H1 (cell line): ENCODE measurements at regions not wholly inside any gene's neighbourhood (a gene's known extent, or its start where the extent isn't known, plus 50 kb on each side); places are given as distances from the start of the nearest gene placed in this dataset.

ENCODE experiments used
- CTCF ChIA-PET: fragments of 300-600 bp; sonication (Branson Sonifier 250); formaldehyde crosslinking; loops from one replicate; lab custom pipeline; 2021; ENCODE audit not compliant: partially characterized antibody; lab: Charles Lee
- POLR2A ChIA-PET: fragments of 300-600 bp; sonication (Branson Sonifier 250); formaldehyde crosslinking; loops from one replicate; lab custom pipeline; 2021; ENCODE audit warnings: inconsistent platforms; ENCODE audit not compliant: partially characterized antibody; lab: Charles Lee
- DNase-seq, 2 experiments: peaks; one replicate each; pipeline versions ENCODE4 v3.0.0 to v3.0.0-alpha.2; 2010 to 2022; ENCODE audit warnings: low spot score in 2 of 2, low read depth in 1 of 2, mixed read lengths in 1 of 2
- FAIRE-seq: peaks from 2 replicates; lab custom pipeline; 2011; peaks lifted over from hg19 to GRCh38; lab: Jason Lieb, UNC
- H2AFZ ChIP-seq: 2 replicates; pipeline ENCODE4 v1.8.1; 2012; ENCODE audit warnings: low read length, inconsistent platforms
- H2AK5ac ChIP-seq: 2 replicates; pipeline ENCODE4 v1.6.1; 2013; ENCODE audit warnings: low read depth, low read length
- H2BK120ac ChIP-seq: replicated peaks from 2 replicates; pipeline ENCODE3; 2013; ENCODE audit warnings: low read depth, low read length, inconsistent platforms
- H2BK12ac ChIP-seq: 2 replicates; pipeline ENCODE4 v1.6.1; 2013; ENCODE audit warnings: low read depth, low read length
- H2BK15ac ChIP-seq: 2 replicates; pipeline ENCODE4 v1.6.1; 2013; ENCODE audit warnings: low read length
- H2BK20ac ChIP-seq: 2 replicates; pipeline ENCODE4 v1.6.1; 2013; ENCODE audit warnings: low read length
- H2BK5ac ChIP-seq: 2 replicates; pipeline ENCODE4 v1.6.1; 2013; ENCODE audit warnings: low read depth, low read length
- H3K14ac ChIP-seq: 2 replicates; pipeline ENCODE4 v1.6.1; 2013; ENCODE audit warnings: inconsistent platforms; ENCODE audit not compliant: insufficient read length
- H3K18ac ChIP-seq: 2 replicates; pipeline ENCODE4 v1.6.1; 2013; ENCODE audit warnings: low read length; ENCODE audit errors: extremely low read depth
- H3K23ac ChIP-seq: 2 replicates; pipeline ENCODE4 v1.6.1; 2013; ENCODE audit warnings: inconsistent platforms; ENCODE audit not compliant: insufficient read length
- H3K23me2 ChIP-seq: 2 replicates; pipeline ENCODE4 v1.6.1; 2013; ENCODE audit warnings: low read depth, low read length
- H3K27ac ChIP-seq: 2 replicates; pipeline ENCODE4 v1.6.1; 2011; ENCODE audit warnings: low read depth, low read length, inconsistent platforms
- H3K27me3 ChIP-seq, 4 experiments: replicated peaks in 1 of 4; 1 replicate in 1 of 4; 2 replicates in 3 of 4; pipeline versions ENCODE4 v1.6.1 to v1.8.1; 2011 to 2013; ENCODE audit warnings: low read length in 3 of 4, mild to moderate bottlenecking in 3 of 4, inconsistent platforms in 2 of 4, mixed read lengths in 2 of 4, moderate library complexity in 1 of 4; ENCODE audit not compliant: control insufficient read depth in 3 of 4, insufficient read depth in 3 of 4; ENCODE audit errors: extremely low read depth in 1 of 4
- H3K36me3 ChIP-seq, 4 experiments: 2 replicates each; pipeline versions ENCODE4 v1.6.1 to v1.8.1; 2011 to 2013; ENCODE audit warnings: mild to moderate bottlenecking in 4 of 4, low read length in 3 of 4, moderate library complexity in 2 of 4, control low read depth in 1 of 4, inconsistent platforms in 1 of 4; ENCODE audit not compliant: insufficient read depth in 4 of 4, control insufficient read depth in 2 of 4
- H3K4ac ChIP-seq: replicated peaks from 2 replicates; pipeline ENCODE3; 2013; ENCODE audit warnings: low read length, low read depth, mixed read lengths, inconsistent platforms; ENCODE audit not compliant: insufficient read length
- H3K4me1 ChIP-seq, 4 experiments: replicated peaks in 1 of 4; 1 replicate in 1 of 4; 2 replicates in 3 of 4; pipeline versions ENCODE4 v1.6.1 to v1.8.1; 2011 to 2013; ENCODE audit warnings: low read length in 3 of 4, inconsistent platforms in 2 of 4, mixed read lengths in 1 of 4; ENCODE audit not compliant: insufficient read depth in 4 of 4, control insufficient read depth in 3 of 4
- H3K4me2 ChIP-seq, 2 experiments: 2 replicates each; pipeline versions ENCODE4 v1.6.1 to v1.8.1; 2011 to 2013; ENCODE audit warnings: low read depth in 2 of 2, low read length in 2 of 2, control low read depth in 1 of 2, inconsistent platforms in 1 of 2, mild to moderate bottlenecking in 1 of 2; ENCODE audit not compliant: insufficient read depth in 1 of 2
- H3K4me3 ChIP-seq, 4 experiments: fragments of 200-600, 300-600 bp in 1 of 4; sonication (generic), shearing (Covaris generic), sonication (Bioruptor Twin) in 1 of 4; 2 replicates each; pipeline versions ENCODE4 v1.5.1 to v1.8.1; 2011 to 2016; ENCODE audit warnings: low read length in 4 of 4, low read depth in 3 of 4, control low read depth in 2 of 4, inconsistent platforms in 2 of 4, mild to moderate bottlenecking in 2 of 4, mixed read lengths in 1 of 4, moderate library complexity in 1 of 4; ENCODE audit not compliant: insufficient read depth in 2 of 4; ENCODE audit errors: extremely low read depth in 1 of 4
- H3K56ac ChIP-seq: replicated peaks from 2 replicates; pipeline ENCODE3; 2013; ENCODE audit warnings: low read depth, mild to moderate bottlenecking, mixed read lengths, low read length, inconsistent platforms; ENCODE audit not compliant: insufficient read length
- H3K79me1 ChIP-seq: 2 replicates; pipeline ENCODE4 v1.6.1; 2013; ENCODE audit warnings: low read depth, low read length, control low read depth
- H3K79me2 ChIP-seq, 2 experiments: 2 replicates each; pipeline versions ENCODE4 v1.6.1 to v1.8.1; 2012 to 2013; ENCODE audit warnings: low read length in 2 of 2, mild to moderate bottlenecking in 2 of 2, inconsistent platforms in 1 of 2; ENCODE audit not compliant: insufficient read depth in 2 of 2, control insufficient read depth in 1 of 2
- H3K9ac ChIP-seq, 4 experiments: replicated peaks in 1 of 4; 1 replicate in 1 of 4; 2 replicates in 3 of 4; pipeline versions ENCODE4 v1.6.1 to v1.8.1; 2011 to 2013; ENCODE audit warnings: low read depth in 3 of 4, low read length in 3 of 4, control low read depth in 2 of 4, mild to moderate bottlenecking in 2 of 4, moderate library complexity in 2 of 4, inconsistent platforms in 1 of 4; ENCODE audit errors: extremely low read depth in 1 of 4
- H3K9me3 ChIP-seq, 2 experiments: 2 replicates each; pipeline versions ENCODE4 v1.6.1 to v1.8.1; 2012 to 2013; ENCODE audit warnings: mild to moderate bottlenecking in 2 of 2, moderate library complexity in 2 of 2, control low read depth in 1 of 2, inconsistent platforms in 1 of 2, low read depth in 1 of 2, low read length in 1 of 2, mixed read lengths in 1 of 2; ENCODE audit not compliant: insufficient read depth in 2 of 2
- H4K20me1 ChIP-seq, 2 experiments: replicated peaks in 1 of 2; 2 replicates each; pipeline versions ENCODE3 to v1.8.1; 2011 to 2013; ENCODE audit warnings: inconsistent platforms in 2 of 2, low read length in 2 of 2, mild to moderate bottlenecking in 1 of 2; ENCODE audit not compliant: insufficient read depth in 2 of 2, control insufficient read depth in 1 of 2
- H4K5ac ChIP-seq: 2 replicates; pipeline ENCODE4 v1.6.1; 2013; ENCODE audit warnings: low read length, low read depth, mixed read lengths, inconsistent platforms; ENCODE audit not compliant: insufficient read length
- H4K8ac ChIP-seq: 2 replicates; pipeline ENCODE4 v1.8.0; 2013; ENCODE audit warnings: mild to moderate bottlenecking, moderate library complexity, low read length, inconsistent platforms; ENCODE audit not compliant: insufficient read depth; ENCODE audit errors: extremely low read depth
- H4K91ac ChIP-seq: replicated peaks from 2 replicates; pipeline ENCODE3; 2013; ENCODE audit warnings: low read length, mixed read lengths, inconsistent platforms; ENCODE audit not compliant: insufficient read length
- CTBP2 ChIP-seq: IDR thresholded peaks from 2 replicates; pipeline ENCODE4 v1.7.0; 2011; ENCODE audit warnings: borderline replicate concordance, mild to moderate bottlenecking, moderate library complexity, mixed read lengths, low read length; ENCODE audit not compliant: insufficient read depth, insufficient read length
- FOSL1 ChIP-seq: IDR thresholded peaks from 2 replicates; pipeline ENCODE4 v1.6.1; 2011; ENCODE audit warnings: mild to moderate bottlenecking, low read depth, low read length, moderate library complexity; ENCODE audit not compliant: insufficient read depth
- GABPA ChIP-seq: IDR thresholded peaks from 2 replicates; pipeline ENCODE4 v1.6.1; 2011; ENCODE audit warnings: mild to moderate bottlenecking, low read length, moderate library complexity, borderline replicate concordance; ENCODE audit not compliant: insufficient read depth
- JUND ChIP-seq: IDR thresholded peaks from 2 replicates; pipeline ENCODE4 v1.6.1; 2011; ENCODE audit warnings: mild to moderate bottlenecking, improper control_type of control experiment, low read length
- NANOG ChIP-seq: IDR thresholded peaks from 2 replicates; pipeline ENCODE4 v1.6.1; 2011; ENCODE audit warnings: low read length, low read depth, mild to moderate bottlenecking, inconsistent platforms; ENCODE audit not compliant: insufficient read depth, poor library complexity, severe bottlenecking
- POLR2AphosphoS5 ChIP-seq: IDR thresholded peaks from 2 replicates; pipeline ENCODE4 v1.6.1; 2011; ENCODE audit warnings: low read depth, low read length
- SAP30 ChIP-seq: fragments of 300-600 bp; sonication (generic); IDR thresholded peaks from 2 replicates; pipeline ENCODE4 v1.7.1; 2012; ENCODE audit warnings: low read length, moderate library complexity, mild to moderate bottlenecking, inconsistent platforms; ENCODE audit not compliant: insufficient read depth, insufficient replicate concordance
- USF2 ChIP-seq: IDR thresholded peaks from 2 replicates; pipeline ENCODE4 v1.6.1; 2011; ENCODE audit warnings: low read length, improper control_type of control experiment

DNA sequence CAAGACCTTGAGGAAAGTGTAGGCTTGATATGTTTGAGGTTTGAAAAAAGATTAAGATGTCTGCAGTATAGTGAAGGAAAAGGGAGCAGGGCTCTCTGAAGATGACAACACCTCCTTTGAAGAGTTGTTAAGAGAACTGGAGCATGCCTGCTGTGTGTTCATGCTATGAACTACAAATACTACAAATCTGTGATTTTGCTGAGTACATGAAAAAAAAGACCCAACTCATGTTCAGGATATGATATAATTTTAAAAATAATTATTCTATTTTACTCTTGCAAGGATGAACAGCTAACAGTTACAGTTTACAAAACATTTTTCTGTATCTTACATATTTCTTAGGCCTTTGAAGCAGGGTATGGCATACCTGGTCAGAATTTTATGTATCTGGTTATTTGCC, 305.4 kb upstream of the CWC22 start:
- no peak for FAIRE-seq
- no peak overlapping the region for H4K5ac ChIP-seq

More for the DNA sequence above, 305.4 kb upstream of the CWC22 start:
- Histone ChIP-seq H3K27me3 (no peaks in the 10 kb centered on the region), H2BK120ac (no peak overlapping the region), H2BK20ac (no peak overlapping the region), H3K23ac (no peak overlapping the region), H4K20me1 (no peaks in the 10 kb centered on the region), H3K9me3 (no peaks in the 10 kb centered on the region), H3K79me1 (no peaks in the 10 kb centered on the region), H3K4me1 (no peaks in the 10 kb centered on the region), H2BK12ac (no peak overlapping the region), H2BK15ac (no peak overlapping the region), H3K4me3 (no peak overlapping the region), H3K9ac (no peak overlapping the region), H3K4me2 (no peak overlapping the region), H3K56ac (no peak overlapping the region), H2AFZ (no peak overlapping the region), H3K18ac (no peak overlapping the region), H3K27ac (no peak overlapping the region), H2BK5ac (no peak overlapping the region), H4K8ac (no peak overlapping the region), H4K91ac (no peak overlapping the region), H2AK5ac (no peak overlapping the region), H3K14ac (no peak overlapping the region), H3K23me2 (no peaks in the 10 kb centered on the region), H3K79me2 (no peaks in the 10 kb centered on the region), H3K4ac (no peak overlapping the region), H3K36me3 (no peaks in the 10 kb centered on the region)
- POLR2A ChIA-PET: no interaction called here
- no peak for TF ChIP-seq POLR2AphosphoS5
- no peak for TF ChIP-seq FOSL1
- no peak for TF ChIP-seq CTBP2
- TF ChIP-seq NANOG: no peak
- no peak for TF ChIP-seq GABPA
- TF ChIP-seq USF2: no peak
- TF ChIP-seq SAP30: no peak
- TF ChIP-seq JUND: no peak
- no peak for DNase-seq
- CTCF ChIA-PET: no interaction called here
